Right lung (tissue), 2 donors: ENCODE measurements at regions not wholly inside any gene's neighbourhood (a gene's known extent, or its start where the extent isn't known, plus 50 kb on each side); places are given as distances from the start of the nearest gene placed in this dataset.
"Not testable (repeated sequence)": the region's sequence is repeated elsewhere in the genome, so short reads cannot be mapped to it uniquely, and the experiment has no call there.

Source experiments
- DNase-seq, 2 donors: peaks; one replicate each; pipeline ENCODE4 v3.0.0-alpha.2; 2013

- no peak for DNase-seq
Measured at GRCh38 chr7:138316421-138317043, 143.5 kb upstream of the TRIM24 start.

- no peak for DNase-seq
Measured at GRCh38 chr7:138317044-138317596, 142.9 kb upstream of the TRIM24 start.

GRCh38 chr7:138324941-138325340, 135.1 kb upstream of the TRIM24 start:
- DNase-seq: no peak

- no peak for DNase-seq
Measured at GRCh38 chr7:138325434-138325833, 134.6 kb upstream of the TRIM24 start.

GRCh38 chr7:138328215-138328614, 131.8 kb upstream of the TRIM24 start:
- DNase-seq: no peak

- DNase-seq: not testable (repeated sequence)
Measured at GRCh38 chr7:138332850-138333249, 127.2 kb upstream of the TRIM24 start.

GRCh38 chr7:138338361-138338760, 121.7 kb upstream of the TRIM24 start:
- peak; percentile 19 to 23 for DNase-seq

- not testable (repeated sequence) for DNase-seq
Measured at GRCh38 chr7:138339229-138339628, 120.8 kb upstream of the TRIM24 start.

- DNase-seq: no peak
Measured at GRCh38 chr7:138342990-138343389, 117.1 kb upstream of the TRIM24 start.

GRCh38 chr7:138345567-138345966, 114.5 kb upstream of the TRIM24 start:
- no peak for DNase-seq

GRCh38 chr7:138346975-138347374, 113.1 kb upstream of the TRIM24 start:
- DNase-seq: no peak

- DNase-seq: no peak
Measured at GRCh38 chr7:138349841-138350700, 110.0 kb upstream of the TRIM24 start.

GRCh38 chr7:138350701-138351357, 109.2 kb upstream of the TRIM24 start:
- DNase-seq: no peak

- no peak for DNase-seq
Measured at GRCh38 chr7:138352570-138353461, 107.2 kb upstream of the TRIM24 start.

- DNase-seq: no peak
Measured at GRCh38 chr7:138354066-138354465, 106.0 kb upstream of the TRIM24 start.

- no peak for DNase-seq
Measured at GRCh38 chr7:138355254-138355653, 104.8 kb upstream of the TRIM24 start.

GRCh38 chr7:138358850-138359341, 101.2 kb upstream of the TRIM24 start:
- no peak for DNase-seq

- peak in 1 of 2 donors; percentile 13 for DNase-seq
Measured at GRCh38 chr7:138359870-138360559, 100.0 kb upstream of the TRIM24 start.

- no peak for DNase-seq
Measured at GRCh38 chr7:138363721-138364120, 96.3 kb upstream of the TRIM24 start.

GRCh38 chr7:138366137-138366536, 93.9 kb upstream of the TRIM24 start:
- not testable (repeated sequence) for DNase-seq
